ENCODE measurements at regions not wholly inside any gene's neighbourhood (a gene's known extent, or its start where the extent isn't known, plus 50 kb on each side); places are given as distances from the start of the nearest gene placed in this dataset.

- no peak overlapping the region for H3K4me2 ChIP-seq
- no peaks in the 10 kb centered on the region for H3K9me3 ChIP-seq
- H3K4me1 ChIP-seq = no peaks in the 10 kb centered on the region
- WGBS (ENCODE audit: missing lambda C conversion rate) = 93% methylated on average over 2 of the region's 2 CpGs
- no peak for ATAC-seq
- H3K27ac ChIP-seq = no peak overlapping the region
- H3K4me3 ChIP-seq = no peak overlapping the region
- TF ChIP-seq JUN (IDR thresholded peaks at IDR 0.05) (no peak), FOSB (CRISPR knock-in tag; IDR thresholded peaks at IDR 0.05) (no peak), KDM5A (IDR thresholded peaks at IDR 0.05) (no peak), HOXA7 (CRISPR knock-in tag; IDR thresholded peaks at IDR 0.05) (no peak), ZFP36 (IDR thresholded peaks at IDR 0.05; ENCODE audit: borderline replicate concordance, partially characterized antibody) (no peak), HOXB5 (CRISPR knock-in tag; IDR thresholded peaks at IDR 0.05) (no peak), HOXB13 (CRISPR knock-in tag; IDR thresholded peaks at IDR 0.05; ENCODE audit: low read depth) (no peak), RAD21 (conservative IDR thresholded peaks at IDR 0.05 in 1 of 2, IDR thresholded peaks at IDR 0.05 in 1 of 2) (no peak), EHF (CRISPR knock-in tag; IDR thresholded peaks at IDR 0.05) (no peak)
- TF ChIP-seq, protein P1, sequence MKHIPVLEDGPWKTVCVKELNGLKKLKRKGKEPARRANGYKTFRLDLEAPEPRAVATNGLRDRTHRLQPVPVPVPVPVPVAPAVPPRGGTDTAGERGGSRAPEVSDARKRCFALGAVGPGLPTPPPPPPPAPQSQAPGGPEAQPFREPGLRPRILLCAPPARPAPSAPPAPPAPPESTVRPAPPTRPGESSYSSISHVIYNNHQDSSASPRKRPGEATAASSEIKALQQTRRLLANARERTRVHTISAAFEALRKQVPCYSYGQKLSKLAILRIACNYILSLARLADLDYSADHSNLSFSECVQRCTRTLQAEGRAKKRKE (CRISPR knock-in tag; IDR thresholded peaks at IDR 0.05; ENCODE audit: low read depth) = no peak
- TF ChIP-seq, protein P2, sequence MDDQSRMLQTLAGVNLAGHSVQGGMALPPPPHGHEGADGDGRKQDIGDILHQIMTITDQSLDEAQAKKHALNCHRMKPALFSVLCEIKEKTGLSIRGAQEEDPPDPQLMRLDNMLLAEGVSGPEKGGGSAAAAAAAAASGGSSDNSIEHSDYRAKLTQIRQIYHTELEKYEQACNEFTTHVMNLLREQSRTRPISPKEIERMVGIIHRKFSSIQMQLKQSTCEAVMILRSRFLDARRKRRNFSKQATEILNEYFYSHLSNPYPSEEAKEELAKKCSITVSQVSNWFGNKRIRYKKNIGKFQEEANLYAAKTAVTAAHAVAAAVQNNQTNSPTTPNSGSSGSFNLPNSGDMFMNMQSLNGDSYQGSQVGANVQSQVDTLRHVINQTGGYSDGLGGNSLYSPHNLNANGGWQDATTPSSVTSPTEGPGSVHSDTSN (IDR thresholded peaks at IDR 0.05) = no peak
- TF ChIP-seq, protein P3, sequence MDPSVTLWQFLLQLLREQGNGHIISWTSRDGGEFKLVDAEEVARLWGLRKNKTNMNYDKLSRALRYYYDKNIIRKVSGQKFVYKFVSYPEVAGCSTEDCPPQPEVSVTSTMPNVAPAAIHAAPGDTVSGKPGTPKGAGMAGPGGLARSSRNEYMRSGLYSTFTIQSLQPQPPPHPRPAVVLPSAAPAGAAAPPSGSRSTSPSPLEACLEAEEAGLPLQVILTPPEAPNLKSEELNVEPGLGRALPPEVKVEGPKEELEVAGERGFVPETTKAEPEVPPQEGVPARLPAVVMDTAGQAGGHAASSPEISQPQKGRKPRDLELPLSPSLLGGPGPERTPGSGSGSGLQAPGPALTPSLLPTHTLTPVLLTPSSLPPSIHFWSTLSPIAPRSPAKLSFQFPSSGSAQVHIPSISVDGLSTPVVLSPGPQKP (IDR thresholded peaks at IDR 0.05; ENCODE audit: low read depth, low read length) = no peak
- ChIA-PET POLR2A (no interaction called here), CTCF (no interaction called here)
- no peak for DNase-seq (ENCODE audit: low read depth in 1 of 2, low spot score in 1 of 2)
- FAIRE-seq = no peak
Observed at GRCh38 chr2:225771701-225772100, 372.2 kb downstream of the NYAP2 start.

- no peak overlapping the region for H3K4me2 ChIP-seq
- no peak overlapping the region for H3K27ac ChIP-seq
- TF ChIP-seq CBX2 (IDR thresholded peaks at IDR 0.05; ENCODE audit: borderline replicate concordance, low read depth) (no peak), BHLHE40 (IDR thresholded peaks at IDR 0.05; ENCODE audit: low read depth, low read length) (no peak), ESRRA (IDR thresholded peaks at IDR 0.05; ENCODE audit: borderline replicate concordance, low read length) (no peak), SREBF2 (IDR thresholded peaks at IDR 0.05) (no peak), HOXA7 (CRISPR knock-in tag; IDR thresholded peaks at IDR 0.05) (no peak), POLR2A (IDR thresholded peaks at IDR 0.05; ENCODE audit: low read length) (no peak)
- no peak for DNase-seq (ENCODE audit: low read depth in 1 of 2, low spot score in 1 of 2)
- FAIRE-seq = no peak
- H3K4me1 ChIP-seq = no peaks in the 10 kb centered on the region
- ChIA-PET CTCF (no interaction called here), POLR2A (no interaction called here)
- H3K4me3 ChIP-seq = no peak overlapping the region
- no peaks in the 10 kb centered on the region for H3K9me3 ChIP-seq
- 66% methylated on average over 3 of the region's 3 CpGs for WGBS (ENCODE audit: missing lambda C conversion rate)
- ATAC-seq = no peak
Observed at GRCh38 chr2:225768741-225769140, 369.2 kb downstream of the NYAP2 start.

GRCh38 chr2:225766431-225766830, 366.9 kb downstream of the NYAP2 start:
- POLR2A ChIA-PET = no interaction called here
- Histone ChIP-seq H3K4me1 (no peaks in the 10 kb centered on the region), H3K9me3 (no peaks in the 10 kb centered on the region), H3K4me3 (no peak overlapping the region), H3K4me2 (no peak overlapping the region), H3K27ac (no peak overlapping the region)
- CTCF ChIA-PET = no interaction called here
- TF ChIP-seq, protein P4, sequence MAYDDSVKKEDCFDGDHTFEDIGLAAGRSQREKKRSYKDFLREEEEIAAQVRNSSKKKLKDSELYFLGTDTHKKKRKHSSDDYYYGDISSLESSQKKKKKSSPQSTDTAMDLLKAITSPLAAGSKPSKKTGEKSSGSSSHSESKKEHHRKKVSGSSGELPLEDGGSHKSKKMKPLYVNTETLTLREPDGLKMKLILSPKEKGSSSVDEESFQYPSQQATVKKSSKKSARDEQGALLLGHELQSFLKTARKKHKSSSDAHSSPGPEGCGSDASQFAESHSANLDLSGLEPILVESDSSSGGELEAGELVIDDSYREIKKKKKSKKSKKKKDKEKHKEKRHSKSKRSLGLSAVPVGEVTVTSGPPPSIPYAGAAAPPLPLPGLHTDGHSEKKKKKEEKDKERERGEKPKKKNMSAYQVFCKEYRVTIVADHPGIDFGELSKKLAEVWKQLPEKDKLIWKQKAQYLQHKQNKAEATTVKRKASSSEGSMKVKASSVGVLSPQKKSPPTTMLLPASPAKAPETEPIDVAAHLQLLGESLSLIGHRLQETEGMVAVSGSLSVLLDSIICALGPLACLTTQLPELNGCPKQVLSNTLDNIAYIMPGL (CRISPR knock-in tag; IDR thresholded peaks at IDR 0.05; ENCODE audit: borderline replicate concordance) = no peak
- no peak for TF ChIP-seq KDM1A (IDR thresholded peaks at IDR 0.05; ENCODE audit: low read depth)
- TF ChIP-seq CEBPB (IDR thresholded peaks at IDR 0.05) = 0 out of 4 replicates have a peak, but pooled peaks of 1 of the 2 experiments have one; percentile 24
- TF ChIP-seq CBX2 (IDR thresholded peaks at IDR 0.05; ENCODE audit: borderline replicate concordance, low read depth) = no peak
- ATAC-seq (no peak), DNase-seq (ENCODE audit: low read depth in 1 of 2, low spot score in 1 of 2) (peak in 1 of 2 experiments; percentile 4), FAIRE-seq (no peak)
- 63% methylated on average over 5 of the region's 5 CpGs for WGBS (ENCODE audit: missing lambda C conversion rate)

All from A549 (cell line).